HCT116 (cell line): ENCODE measurements at regions not wholly inside any gene's neighbourhood (a gene's known extent, or its start where the extent isn't known, plus 50 kb on each side); places are given as distances from the start of the nearest gene placed in this dataset.

ENCODE experiments used
- ATAC-seq: fragments of 200-7000 bp; cut with Tn5 transposase; 2 replicates; pipeline ENCODE4 v1.9.1; 2020; ENCODE audit warnings: mild to moderate bottlenecking, moderate library complexity
- BruUV-seq: library from RNA; stranded (reverse); fragments of 400-500 nt; replicated peaks from 2 replicates; lab custom pipeline; 2021; lab: Mats Ljungman, UMichigan
- CTCF ChIA-PET: fragments of 300-600 bp; sonication (Branson Sonifier 250); formaldehyde crosslinking; loops from one replicate; lab custom pipeline; 2021; ENCODE audit warnings: antibody characterized with exemption; lab: Charles Lee
- POLR2A ChIA-PET: fragments of 300-600, 350-600 bp; sonication (Branson Sonifier 250); formaldehyde crosslinking; loops from one replicate; lab custom pipeline; 2021; ENCODE audit warnings: antibody characterized with exemption; lab: Charles Lee
- RAD21 ChIA-PET, 2 experiments: fragments of 300-600 bp; sonication (Branson Sonifier 250); formaldehyde crosslinking; loops; one replicate each; lab custom pipeline; 2023; ENCODE audit warnings: low total read pairs in 2 of 2; ENCODE audit not compliant: uncharacterized antibody in 2 of 2, unreplicated experiment in 2 of 2, low non-redundant PET in 1 of 2; lab: Charles Lee
- DNase-seq: peaks from one replicate; pipeline ENCODE4 v3.0.0-alpha.2; 2010; ENCODE audit warnings: low read depth, low spot score
- H2AFZ ChIP-seq: fragments of 200-600 bp; shearing (Covaris generic), sonication (generic); 2 replicates; pipeline ENCODE4 v1.6.1; 2017; ENCODE audit warnings: low read depth, mixed run types, mixed read lengths, antibody characterized with exemption, low read length; ENCODE audit not compliant: poor library complexity, severe bottlenecking
- H3K27ac ChIP-seq: 2 replicates; pipeline ENCODE4 v1.5.1; 2012; ENCODE audit warnings: low read depth, low read length
- H3K27me3 ChIP-seq: fragments of 200-600 bp; sonication (generic); 2 replicates; pipeline ENCODE4 v1.6.1; 2016; ENCODE audit warnings: mixed run types, low read length, mixed read lengths; ENCODE audit not compliant: insufficient read depth
- H3K36me3 ChIP-seq, 2 experiments: fragments of 200-500 bp in 1 of 2; fragments of 200-600 bp in 1 of 2; sonication (Bioruptor generic) in 1 of 2; sonication (generic) in 1 of 2; 2 replicates each; pipeline versions ENCODE4 v1.5.1 to v1.6.1; 2014 to 2016; ENCODE audit warnings: low read length in 2 of 2, inconsistent platforms in 1 of 2, mixed read lengths in 1 of 2, mixed run types in 1 of 2; ENCODE audit not compliant: insufficient read depth in 2 of 2, control insufficient read depth in 1 of 2
- H3K4me1 ChIP-seq, 2 experiments: fragments of 200-600 bp in 1 of 2; sonication (generic) in 1 of 2; 2 replicates each; pipeline versions ENCODE4 v1.5.1 to v1.6.1; 2012 to 2017; ENCODE audit warnings: low read length in 2 of 2, inconsistent platforms in 1 of 2, mild to moderate bottlenecking in 1 of 2, mixed read lengths in 1 of 2, mixed run types in 1 of 2, moderate library complexity in 1 of 2; ENCODE audit not compliant: insufficient read depth in 2 of 2, control insufficient read depth in 1 of 2
- H3K4me2 ChIP-seq: fragments of 200-600 bp; sonication (generic); 2 replicates; pipeline ENCODE4 v1.6.1; 2017; ENCODE audit warnings: mixed run types, low read length, mixed read lengths
- H3K4me3 ChIP-seq, 2 experiments: fragments of 200-600 bp in 1 of 2; sonication (generic) in 1 of 2; replicated peaks in 1 of 2; 2 replicates each; pipeline ENCODE4 v1.5.1; 2011 to 2016; ENCODE audit warnings: low read length in 2 of 2, control low read depth in 1 of 2, low read depth in 1 of 2, mild to moderate bottlenecking in 1 of 2, mixed read lengths in 1 of 2, mixed run types in 1 of 2
- H3K79me2 ChIP-seq: fragments of 200-600 bp; sonication (generic); 2 replicates; pipeline ENCODE4 v1.6.1; 2017; ENCODE audit warnings: mild to moderate bottlenecking, mixed run types, low read length, moderate library complexity, mixed read lengths; ENCODE audit not compliant: insufficient read depth
- H3K9ac ChIP-seq: fragments of 200-600 bp; sonication (generic); 2 replicates; pipeline ENCODE4 v1.6.1; 2016; ENCODE audit warnings: low read length, mixed read lengths
- H3K9me2 ChIP-seq: fragments of 200-600 bp; sonication (generic), shearing (Covaris generic); 2 replicates; pipeline ENCODE4 v1.6.1; 2017; ENCODE audit warnings: mixed run types, mild to moderate bottlenecking, moderate library complexity; ENCODE audit not compliant: insufficient read depth
- H3K9me3 ChIP-seq, 2 experiments: fragments of 200-500 bp in 1 of 2; fragments of 200-600 bp in 1 of 2; sonication (Bioruptor generic) in 1 of 2; sonication (generic) in 1 of 2; 2 replicates each; pipeline ENCODE4 v1.6.1; 2014 to 2017; ENCODE audit warnings: low read length in 2 of 2, mixed read lengths in 2 of 2, inconsistent platforms in 1 of 2, low read depth in 1 of 2, mild to moderate bottlenecking in 1 of 2, mixed run types in 1 of 2, moderate library complexity in 1 of 2; ENCODE audit not compliant: control insufficient read depth in 1 of 2, insufficient read depth in 1 of 2
- H4K20me1 ChIP-seq: fragments of 200-600 bp; sonication (generic), shearing (Covaris generic); 2 replicates; pipeline ENCODE4 v1.6.1; 2017; ENCODE audit warnings: mixed run types, mild to moderate bottlenecking, moderate library complexity; ENCODE audit not compliant: insufficient read depth
- ATF3 ChIP-seq: IDR thresholded peaks from 2 replicates; pipeline ENCODE4 v1.6.1; 2012
- EGR1 ChIP-seq: IDR thresholded peaks from 2 replicates; pipeline ENCODE4 v1.6.1; 2012; ENCODE audit warnings: low read depth
- ELF1 ChIP-seq: IDR thresholded peaks from 2 replicates; pipeline ENCODE4 v1.6.1; 2012; ENCODE audit warnings: low read depth, borderline replicate concordance
- EZH2phosphoT487 ChIP-seq: fragments of 200-600 bp; IDR thresholded peaks from 2 replicates; pipeline ENCODE4 v1.6.1; 2018; ENCODE audit warnings: antibody characterized with exemption, borderline replicate concordance
- FOSL1 ChIP-seq: IDR thresholded peaks from 2 replicates; pipeline ENCODE4 v1.6.1; 2012; ENCODE audit warnings: low read depth
- POLR2AphosphoS5 ChIP-seq: IDR thresholded peaks from 2 replicates; pipeline ENCODE4 v1.6.1; 2011; ENCODE audit warnings: mild to moderate bottlenecking, low read depth, low read length, moderate library complexity
- RAD21 ChIP-seq: IDR thresholded peaks from 2 replicates; pipeline ENCODE4 v1.6.1; 2012; ENCODE audit warnings: low read depth, mild to moderate bottlenecking
- ZBTB33 ChIP-seq: IDR thresholded peaks from 2 replicates; pipeline ENCODE4 v1.6.1; 2011; ENCODE audit warnings: mild to moderate bottlenecking, low read length, moderate library complexity; ENCODE audit not compliant: insufficient replicate concordance; ENCODE audit errors: extremely low read depth
- ZFX ChIP-seq: fragments of 450-650 bp; IDR thresholded peaks from 2 replicates; pipeline ENCODE4 v1.6.1; 2017
- intact Hi-C: fragments of 100-400 bp; cut with micrococcal nuclease; formaldehyde crosslinking; loops from 2 replicates; pipeline ENCODE4 v1.10.0; 2022
- TF ChIP-seq, protein P1 (sequence below), 3 experiments: fragments of 200-600 bp in 1 of 3; sonication (generic) in 1 of 3; IDR thresholded peaks in 2 of 3; conservative IDR thresholded peaks in 1 of 3; 2 replicates each; pipeline ENCODE4 v1.5.1; 2012 to 2017; ENCODE audit warnings: low read depth in 2 of 3, low read length in 2 of 3, antibody characterized with exemption in 1 of 3, borderline replicate concordance in 1 of 3, control low read depth in 1 of 3, mild to moderate bottlenecking in 1 of 3, mixed read lengths in 1 of 3, mixed run types in 1 of 3, moderate library complexity in 1 of 3; ENCODE audit not compliant: insufficient read depth in 1 of 3
- TF ChIP-seq, protein P2 (sequence below): IDR thresholded peaks from 2 replicates; pipeline ENCODE4 v1.6.1; 2012

DNA sequence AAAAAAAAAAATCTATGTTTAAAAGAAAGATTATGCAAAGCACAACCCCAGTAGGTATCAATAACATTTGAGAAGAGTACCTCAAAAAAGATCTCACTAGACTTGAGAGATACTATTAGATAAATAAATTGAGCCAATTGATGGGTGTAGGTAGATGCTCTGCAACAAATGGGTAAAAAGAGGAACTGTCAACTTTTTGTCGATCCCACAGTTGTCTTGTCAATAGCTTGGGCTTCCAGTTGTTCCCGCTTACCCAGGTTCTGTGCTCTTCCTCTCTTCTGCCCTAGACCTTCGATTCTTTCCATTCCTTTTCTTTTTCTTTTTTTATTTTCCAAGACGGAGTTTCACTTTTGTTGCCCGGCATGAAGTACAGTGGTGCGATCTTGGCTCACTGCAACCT, 226.9 kb downstream of the SOX4 start:
- no peaks in the 10 kb centered on the region for H4K20me1 ChIP-seq
- POLR2A ChIA-PET: no interaction called here
- H3K27me3 ChIP-seq: no peaks in the 10 kb centered on the region
- no peaks in the 10 kb centered on the region for H3K9me3 ChIP-seq
- no peak overlapping the region for H2AFZ ChIP-seq
- H3K9me2 ChIP-seq: no peaks in the 10 kb centered on the region
- TF ChIP-seq RAD21: no peak
- TF ChIP-seq, protein P1, sequence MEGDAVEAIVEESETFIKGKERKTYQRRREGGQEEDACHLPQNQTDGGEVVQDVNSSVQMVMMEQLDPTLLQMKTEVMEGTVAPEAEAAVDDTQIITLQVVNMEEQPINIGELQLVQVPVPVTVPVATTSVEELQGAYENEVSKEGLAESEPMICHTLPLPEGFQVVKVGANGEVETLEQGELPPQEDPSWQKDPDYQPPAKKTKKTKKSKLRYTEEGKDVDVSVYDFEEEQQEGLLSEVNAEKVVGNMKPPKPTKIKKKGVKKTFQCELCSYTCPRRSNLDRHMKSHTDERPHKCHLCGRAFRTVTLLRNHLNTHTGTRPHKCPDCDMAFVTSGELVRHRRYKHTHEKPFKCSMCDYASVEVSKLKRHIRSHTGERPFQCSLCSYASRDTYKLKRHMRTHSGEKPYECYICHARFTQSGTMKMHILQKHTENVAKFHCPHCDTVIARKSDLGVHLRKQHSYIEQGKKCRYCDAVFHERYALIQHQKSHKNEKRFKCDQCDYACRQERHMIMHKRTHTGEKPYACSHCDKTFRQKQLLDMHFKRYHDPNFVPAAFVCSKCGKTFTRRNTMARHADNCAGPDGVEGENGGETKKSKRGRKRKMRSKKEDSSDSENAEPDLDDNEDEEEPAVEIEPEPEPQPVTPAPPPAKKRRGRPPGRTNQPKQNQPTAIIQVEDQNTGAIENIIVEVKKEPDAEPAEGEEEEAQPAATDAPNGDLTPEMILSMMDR (IDR thresholded peaks at IDR 0.05 in 2 of 3, conservative IDR thresholded peaks at IDR 0.05 in 1 of 3; ENCODE audit: borderline replicate concordance in 1 of 3, insufficient read depth in 1 of 3, low read depth in 2 of 3, low read length in 2 of 3): no peak
- TF ChIP-seq, all 23 proteins: peak for 0
- no peak for ATAC-seq
- no peaks in the 10 kb centered on the region for H3K79me2 ChIP-seq
- no TSS peak for BruUV-seq
- H3K9ac ChIP-seq: no peak overlapping the region
- no peak overlapping the region for H3K4me3 ChIP-seq
- no peaks in the 10 kb centered on the region for H3K36me3 ChIP-seq
- intact Hi-C loops: no loop called here
- ChIA-PET RAD21 (no interaction called here), CTCF (no interaction called here)
- H3K4me1 ChIP-seq: no peaks in the 10 kb centered on the region
- no peak overlapping the region for H3K27ac ChIP-seq
- DNase-seq: no peak
- H3K4me2 ChIP-seq: no peak overlapping the region

DNA sequence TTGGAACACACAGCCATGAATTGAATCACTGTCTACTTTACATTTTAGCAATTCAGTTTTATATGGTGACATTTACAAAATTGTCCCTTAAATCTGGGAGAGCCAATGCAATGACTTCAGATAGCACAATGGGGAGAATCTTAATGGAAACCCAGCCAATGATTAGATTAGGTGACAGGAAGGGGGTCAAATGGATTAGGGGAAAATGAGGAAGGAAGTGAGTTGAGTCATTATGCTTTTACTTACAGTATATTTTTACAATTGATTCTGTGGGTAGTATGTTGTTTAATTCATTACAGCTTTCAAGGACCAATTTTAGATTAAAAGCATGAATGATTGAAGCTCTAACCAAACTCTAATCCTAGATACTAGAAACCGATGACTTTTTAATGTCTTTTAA, 229.8 kb downstream of the SOX4 start:
- intact Hi-C loops: no loop called here
- no peak overlapping the region for H3K4me2 ChIP-seq
- BruUV-seq: no TSS peak
- no peak for TF ChIP-seq FOSL1
- no peak for TF ChIP-seq ZBTB33
- TF ChIP-seq ZFX: no peak
- TF ChIP-seq, protein P2, sequence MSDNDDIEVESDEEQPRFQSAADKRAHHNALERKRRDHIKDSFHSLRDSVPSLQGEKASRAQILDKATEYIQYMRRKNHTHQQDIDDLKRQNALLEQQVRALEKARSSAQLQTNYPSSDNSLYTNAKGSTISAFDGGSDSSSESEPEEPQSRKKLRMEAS: no peak
- TF ChIP-seq, protein P1 (IDR thresholded peaks at IDR 0.05 in 2 of 3, conservative IDR thresholded peaks at IDR 0.05 in 1 of 3; ENCODE audit: borderline replicate concordance in 1 of 3, insufficient read depth in 1 of 3, low read depth in 2 of 3, low read length in 2 of 3): no peak
- no peak for TF ChIP-seq ATF3
- TF ChIP-seq EZH2phosphoT487: no peak
- no peak for TF ChIP-seq POLR2AphosphoS5
- no peak for TF ChIP-seq EGR1
- no peak for TF ChIP-seq ELF1

More for the DNA sequence above, 229.8 kb downstream of the SOX4 start:
- H3K9me3 ChIP-seq: no peaks in the 10 kb centered on the region
- H3K79me2 ChIP-seq: no peaks in the 10 kb centered on the region
- DNase-seq (no peak), ATAC-seq (no peak)
- H3K27me3 ChIP-seq: no peaks in the 10 kb centered on the region
- H3K9me2 ChIP-seq: no peaks in the 10 kb centered on the region
- POLR2A ChIA-PET: no interaction called here
- no peak overlapping the region for H2AFZ ChIP-seq
- no peaks in the 10 kb centered on the region for H4K20me1 ChIP-seq
- no peaks in the 10 kb centered on the region for H3K4me1 ChIP-seq
- no peaks in the 10 kb centered on the region for H3K36me3 ChIP-seq
- CTCF ChIA-PET: no interaction called here
- no peak overlapping the region for H3K4me3 ChIP-seq
- no peak overlapping the region for H3K9ac ChIP-seq
- no peak overlapping the region for H3K27ac ChIP-seq
- RAD21 ChIA-PET: no interaction called here
